ENCODE measurements at regions not wholly inside any gene's neighbourhood (a gene's known extent, or its start where the extent isn't known, plus 50 kb on each side); places are given as distances from the start of the nearest gene placed in this dataset.

DNA sequence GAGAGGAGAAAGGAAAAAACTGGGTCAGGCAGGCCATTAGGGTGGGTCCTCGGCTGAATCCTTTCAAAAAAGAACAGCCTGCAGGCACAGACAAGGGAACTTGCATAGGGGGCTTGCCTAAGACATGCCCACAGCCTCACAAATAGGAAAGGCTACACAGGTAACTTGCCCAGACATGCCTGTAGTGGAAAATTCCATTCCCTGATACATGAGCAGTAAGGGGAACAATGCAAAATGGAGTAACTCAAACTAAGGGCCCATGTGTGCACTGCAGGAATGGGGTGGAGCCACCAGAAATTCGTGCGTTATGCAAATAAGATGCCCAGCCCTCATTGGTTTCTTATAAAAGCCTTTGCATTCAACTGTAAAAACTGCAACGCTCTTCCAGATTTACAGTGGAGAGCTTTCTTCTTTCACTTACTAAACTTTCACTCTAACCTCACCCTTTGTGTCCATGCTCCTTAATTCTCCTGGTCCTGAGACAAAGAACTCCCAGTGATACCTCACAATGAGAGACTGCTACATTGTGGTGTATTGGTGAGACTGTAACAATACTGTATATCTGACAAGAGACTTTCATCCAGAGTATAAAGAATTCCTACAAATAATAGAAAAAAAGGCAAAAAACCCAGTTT lies 59.5 kb upstream of the SLITRK1 start:
- Mint-ChIP-seq H3K27ac (no peak overlapping the region), H3K27me3 (no peaks in the 10 kb centered on the region), H3K4me1 (no peaks in the 10 kb centered on the region), H3K9me3 (ENCODE audit: insufficient read depth) (no peaks in the 10 kb centered on the region), H3K4me3 (no peak overlapping the region)
- no peaks in the 10 kb centered on the region for H3K27me3 ChIP-seq (replicated peaks in 1 of 4; ENCODE audit: control extremely low read depth in 1 of 4, control insufficient read depth in 3 of 4, insufficient read depth in 4 of 4, low read length in 3 of 4)
- TF ChIP-seq, protein P1, sequence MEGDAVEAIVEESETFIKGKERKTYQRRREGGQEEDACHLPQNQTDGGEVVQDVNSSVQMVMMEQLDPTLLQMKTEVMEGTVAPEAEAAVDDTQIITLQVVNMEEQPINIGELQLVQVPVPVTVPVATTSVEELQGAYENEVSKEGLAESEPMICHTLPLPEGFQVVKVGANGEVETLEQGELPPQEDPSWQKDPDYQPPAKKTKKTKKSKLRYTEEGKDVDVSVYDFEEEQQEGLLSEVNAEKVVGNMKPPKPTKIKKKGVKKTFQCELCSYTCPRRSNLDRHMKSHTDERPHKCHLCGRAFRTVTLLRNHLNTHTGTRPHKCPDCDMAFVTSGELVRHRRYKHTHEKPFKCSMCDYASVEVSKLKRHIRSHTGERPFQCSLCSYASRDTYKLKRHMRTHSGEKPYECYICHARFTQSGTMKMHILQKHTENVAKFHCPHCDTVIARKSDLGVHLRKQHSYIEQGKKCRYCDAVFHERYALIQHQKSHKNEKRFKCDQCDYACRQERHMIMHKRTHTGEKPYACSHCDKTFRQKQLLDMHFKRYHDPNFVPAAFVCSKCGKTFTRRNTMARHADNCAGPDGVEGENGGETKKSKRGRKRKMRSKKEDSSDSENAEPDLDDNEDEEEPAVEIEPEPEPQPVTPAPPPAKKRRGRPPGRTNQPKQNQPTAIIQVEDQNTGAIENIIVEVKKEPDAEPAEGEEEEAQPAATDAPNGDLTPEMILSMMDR (IDR thresholded peaks at IDR 0.05): no peak
- no peak for TF ChIP-seq EZH2 (IDR thresholded peaks at IDR 0.05; ENCODE audit: borderline replicate concordance, insufficient read depth, low read depth, low read length, poor library complexity, severe bottlenecking)
- no peaks in the 10 kb centered on the region for H3K79me2 ChIP-seq (ENCODE audit: control insufficient read depth, insufficient read depth, low read length)
- H2AFZ ChIP-seq (ENCODE audit: insufficient read depth, low read depth, low read length, poor library complexity, severe bottlenecking): no peak overlapping the region
- DNase-seq: no peak
- H3K36me3 ChIP-seq (replicated peaks in 1 of 2; ENCODE audit: control extremely low read depth in 1 of 2, control insufficient read depth in 1 of 2, extremely low read depth in 1 of 2, insufficient read depth in 2 of 2, low read length in 1 of 2): no peaks in the 10 kb centered on the region
- no peak for ATAC-seq (ENCODE audit: low read depth)
- 64% methylated on average over 2 of the region's 4 CpGs for WGBS (ENCODE audit: insufficient coverage)
- H3K27ac ChIP-seq (ENCODE audit: low read length in 2 of 2): no peak overlapping the region
- H3K4me2 ChIP-seq (replicated peaks; ENCODE audit: low read depth, low read length, poor library complexity, severe bottlenecking): no peak overlapping the region
- CTCF ChIA-PET: no interaction called here
- intact Hi-C loops (cut with micrococcal nuclease): no loop called here
- H3K4me3 ChIP-seq (ENCODE audit: control extremely low read depth in 1 of 5, extremely low read depth in 1 of 5, insufficient read depth in 1 of 5, low read depth in 2 of 5, low read length in 4 of 5): no peak overlapping the region
- H3K9ac ChIP-seq (ENCODE audit: low read length): no peak overlapping the region
- no peaks in the 10 kb centered on the region for H3K4me1 ChIP-seq (ENCODE audit: control insufficient read depth in 2 of 2, insufficient read depth in 2 of 2, low read length in 2 of 2)
- peaks cover 0 to 1% (median 0%) of the 10 kb centered on the region in 3 donors for H3K9me3 ChIP-seq (ENCODE audit: control extremely low read depth in 1 of 3, control insufficient read depth in 2 of 3, insufficient read depth in 1 of 3, low read length in 2 of 3)
- POLR2A ChIA-PET: no interaction called here
- no peaks in the 10 kb centered on the region for H4K20me1 ChIP-seq (ENCODE audit: control insufficient read depth, insufficient read depth, low read length, poor library complexity, severe bottlenecking)

DNA sequence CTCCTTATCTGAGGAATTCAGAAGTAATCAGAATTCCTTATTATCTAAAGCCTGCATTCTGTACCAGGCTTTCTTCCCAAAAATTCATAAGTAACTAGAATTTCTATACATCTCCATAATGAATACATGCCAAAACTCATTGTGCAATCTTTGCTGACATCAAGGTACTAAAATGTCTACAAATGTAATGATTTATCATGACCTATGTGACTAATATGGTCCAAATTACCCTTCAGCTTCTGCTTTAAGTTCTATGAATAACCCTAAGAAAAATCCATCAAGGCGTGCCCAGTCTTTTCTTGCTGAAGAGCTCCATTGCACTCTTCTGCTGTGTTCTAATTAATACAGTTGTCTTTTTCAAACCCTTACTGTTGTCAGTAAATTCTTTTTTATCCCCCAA lies 58.5 kb upstream of the SLITRK1 start:
- Mint-ChIP-seq H3K27me3 (no peaks in the 10 kb centered on the region), H3K27ac (no peak overlapping the region), H3K9me3 (ENCODE audit: insufficient read depth) (no peaks in the 10 kb centered on the region), H3K4me3 (no peak overlapping the region), H3K4me1 (no peaks in the 10 kb centered on the region)
- no peak overlapping the region for H3K4me2 ChIP-seq (replicated peaks; ENCODE audit: low read depth, low read length, poor library complexity, severe bottlenecking)
- CTCF ChIA-PET: no interaction called here
- DNase-seq (no peak), ATAC-seq (ENCODE audit: low read depth) (no peak)
- intact Hi-C loops (cut with micrococcal nuclease): no loop called here
- TF ChIP-seq EZH2 (IDR thresholded peaks at IDR 0.05; ENCODE audit: borderline replicate concordance, insufficient read depth, low read depth, low read length, poor library complexity, severe bottlenecking): no peak
- TF ChIP-seq, protein P1 (IDR thresholded peaks at IDR 0.05): no peak
- H3K4me1 ChIP-seq (ENCODE audit: control insufficient read depth in 2 of 2, insufficient read depth in 2 of 2, low read length in 2 of 2): no peaks in the 10 kb centered on the region
- no peaks in the 10 kb centered on the region for H3K36me3 ChIP-seq (replicated peaks in 1 of 2; ENCODE audit: control extremely low read depth in 1 of 2, control insufficient read depth in 1 of 2, extremely low read depth in 1 of 2, insufficient read depth in 2 of 2, low read length in 1 of 2)
- no peaks in the 10 kb centered on the region for H4K20me1 ChIP-seq (ENCODE audit: control insufficient read depth, insufficient read depth, low read length, poor library complexity, severe bottlenecking)
- no peaks in the 10 kb centered on the region for H3K79me2 ChIP-seq (ENCODE audit: control insufficient read depth, insufficient read depth, low read length)
- no CpG with 5 or more reads among the region's 1 CpG for WGBS (ENCODE audit: insufficient coverage)
- POLR2A ChIA-PET: no interaction called here
- H3K27ac ChIP-seq (ENCODE audit: low read length in 2 of 2): no peak overlapping the region
- H3K27me3 ChIP-seq (replicated peaks in 1 of 4; ENCODE audit: control extremely low read depth in 1 of 4, control insufficient read depth in 3 of 4, insufficient read depth in 4 of 4, low read length in 3 of 4): no peaks in the 10 kb centered on the region
- H2AFZ ChIP-seq (ENCODE audit: insufficient read depth, low read depth, low read length, poor library complexity, severe bottlenecking): no peak overlapping the region
- H3K4me3 ChIP-seq (ENCODE audit: control extremely low read depth in 1 of 5, extremely low read depth in 1 of 5, insufficient read depth in 1 of 5, low read depth in 2 of 5, low read length in 4 of 5): no peak overlapping the region
- H3K9me3 ChIP-seq (ENCODE audit: control extremely low read depth in 1 of 3, control insufficient read depth in 2 of 3, insufficient read depth in 1 of 3, low read length in 2 of 3): peaks cover 0 to 1% (median 0%) of the 10 kb centered on the region in 3 donors
- no peak overlapping the region for H3K9ac ChIP-seq (ENCODE audit: low read length)

Data from B cell (primary cell).